MV-4-11 (cell line): ENCODE measurements at regions not wholly inside any gene's neighbourhood (a gene's known extent, or its start where the extent isn't known, plus 50 kb on each side); places are given as distances from the start of the nearest gene placed in this dataset.
"Not testable (repeated sequence)": the region's sequence is repeated elsewhere in the genome, so short reads cannot be mapped to it uniquely, and the experiment has no call there.

Experiments used
- DNase-seq: peaks from one replicate; lab custom pipeline; 2025; lab: John Stamatoyannopoulos, UW

- DNase-seq, result no peak
Observed at GRCh38 chr3:112736805-112737566, 96.0 kb upstream of the CCDC80 start.

GRCh38 chr3:112736386-112736785 is 95.4 kb upstream of the CCDC80 start:
- no peak for DNase-seq

GRCh38 chr3:112735926-112736325 is 95.0 kb upstream of the CCDC80 start:
- DNase-seq, result no peak

GRCh38 chr3:112734736-112735350 is 93.9 kb upstream of the CCDC80 start:
- DNase-seq, result peak; percentile 80

- no peak for DNase-seq
Observed at GRCh38 chr3:112734171-112734570, 93.2 kb upstream of the CCDC80 start.

- DNase-seq, result no peak
Observed at GRCh38 chr3:112730210-112730609, 89.3 kb upstream of the CCDC80 start.

GRCh38 chr3:112721231-112721630 is 80.3 kb upstream of the CCDC80 start:
- no peak for DNase-seq

- no peak for DNase-seq
Observed at GRCh38 chr3:112718967-112719366, 78.0 kb upstream of the CCDC80 start.

- no peak for DNase-seq
Observed at GRCh38 chr3:112718516-112718915, 77.6 kb upstream of the CCDC80 start.

- peak; percentile 74 for DNase-seq
Observed at GRCh38 chr3:112709911-112710310, 69.0 kb upstream of the CCDC80 start.

GRCh38 chr3:112699436-112699978 is 58.6 kb upstream of the CCDC80 start:
- peak; percentile 35 for DNase-seq

GRCh38 chr3:112698442-112698841 is 57.5 kb upstream of the CCDC80 start:
- peak; percentile 12 for DNase-seq

GRCh38 chr3:112696244-112696643 is 55.3 kb upstream of the CCDC80 start:
- not testable (repeated sequence) for DNase-seq

- DNase-seq, result not testable (repeated sequence)
Observed at GRCh38 chr3:112695377-112696108, 54.6 kb upstream of the CCDC80 start.

- not testable (repeated sequence) for DNase-seq
Observed at GRCh38 chr3:112694906-112695305, 54.0 kb upstream of the CCDC80 start.

GRCh38 chr3:112693186-112693585 is 52.2 kb upstream of the CCDC80 start:
- DNase-seq, result no peak
